GM23338 (cell line): ENCODE measurements at regions not wholly inside any gene's neighbourhood (a gene's known extent, or its start where the extent isn't known, plus 50 kb on each side); places are given as distances from the start of the nearest gene placed in this dataset.
A peak's percentile ranks its signal among the peaks of the same experiment; 100 is the strongest.

Experiments used
- ATAC-seq: fragments of 200-7000 bp; cut with Tn5 transposase; 3 replicates; pipeline ENCODE4 v1.9.1; 2020
- DNase-seq: peaks from one replicate; pipeline ENCODE4 v3.0.0-alpha.2; 2015; ENCODE audit warnings: low spot score
- H2AFZ ChIP-seq: fragments of 200-600 bp; sonication (generic); 2 replicates; pipeline ENCODE4 v1.8.0; 2016; ENCODE audit warnings: antibody characterized with exemption, mild to moderate bottlenecking, moderate library complexity
- H3F3A ChIP-seq: fragments of 200-600 bp; sonication (generic); replicated peaks from 2 replicates; pipeline ENCODE4 v1.8.0; 2017; ENCODE audit warnings: antibody characterized with exemption, mixed run types, low read depth
- H3K27ac ChIP-seq: fragments of 200-600 bp; sonication (generic); 2 replicates; pipeline ENCODE4 v1.6.1; 2016; ENCODE audit warnings: low read depth
- H3K27me3 ChIP-seq: fragments of 200-600 bp; sonication (generic); 2 replicates; pipeline ENCODE4 v1.8.0; 2016; ENCODE audit warnings: mild to moderate bottlenecking, mixed run types, moderate library complexity; ENCODE audit not compliant: insufficient read depth
- H3K36me3 ChIP-seq: fragments of 200-600 bp; sonication (generic); 2 replicates; pipeline ENCODE4 v1.8.0; 2016; ENCODE audit warnings: mild to moderate bottlenecking; ENCODE audit not compliant: insufficient read depth
- H3K4me1 ChIP-seq: fragments of 200-600 bp; sonication (generic); 2 replicates; pipeline ENCODE4 v1.8.0; 2016; ENCODE audit warnings: mild to moderate bottlenecking, moderate library complexity; ENCODE audit not compliant: insufficient read depth
- H3K4me2 ChIP-seq: fragments of 200-600 bp; sonication (generic); 2 replicates; pipeline ENCODE4 v1.7.1; 2017; ENCODE audit warnings: mixed run types
- H3K4me3 ChIP-seq: fragments of 200-600 bp; sonication (generic); 2 replicates; pipeline ENCODE4 v1.6.1; 2016; ENCODE audit warnings: mixed run types
- H3K79me2 ChIP-seq: fragments of 200-600 bp; sonication (generic); replicated peaks from 2 replicates; pipeline ENCODE4 v1.8.0; 2017; ENCODE audit warnings: mild to moderate bottlenecking; ENCODE audit not compliant: insufficient read depth
- H3K9me2 ChIP-seq: fragments of 200-600 bp; sonication (generic); 2 replicates; pipeline ENCODE4 v1.8.0; 2017; ENCODE audit not compliant: insufficient read depth
- H4K20me1 ChIP-seq: fragments of 200-600 bp; sonication (generic); replicated peaks from 2 replicates; pipeline ENCODE4 v1.8.0; 2017; ENCODE audit warnings: mild to moderate bottlenecking; ENCODE audit not compliant: insufficient read depth
- H3K27ac Mint-ChIP-seq: 2 replicates; pipeline ENCODE4 v1.8.0; 2020; ENCODE audit warnings: inconsistent platforms, mild to moderate bottlenecking, moderate library complexity, mixed read lengths
- H3K27me3 Mint-ChIP-seq: 3 replicates; pipeline ENCODE4 v1.8.0; 2022; ENCODE audit warnings: low read depth, mild to moderate bottlenecking, moderate library complexity, mixed read lengths, inconsistent platforms; ENCODE audit not compliant: insufficient read depth, poor library complexity
- H3K36me3 Mint-ChIP-seq: 3 replicates; pipeline ENCODE4 v1.8.0; 2021; ENCODE audit warnings: low read depth, mild to moderate bottlenecking, inconsistent platforms, moderate library complexity, mixed read lengths
- H3K4me1 Mint-ChIP-seq: 3 replicates; pipeline ENCODE4 v1.8.0; 2020; ENCODE audit warnings: mild to moderate bottlenecking, inconsistent platforms, mixed read lengths
- H3K4me3 Mint-ChIP-seq: 3 replicates; pipeline ENCODE4 v1.8.0; 2021; ENCODE audit warnings: moderate library complexity, mild to moderate bottlenecking, inconsistent platforms, mixed read lengths
- H3K9me3 Mint-ChIP-seq: 3 replicates; pipeline ENCODE4 v1.8.0; 2020; ENCODE audit warnings: moderate library complexity, mild to moderate bottlenecking, inconsistent platforms, mixed read lengths
- CREB1 ChIP-seq: fragments of 250-450 bp; sonication (Bioruptor Pico); IDR thresholded peaks from 2 replicates; pipeline ENCODE4 v1.5.0; 2020; ENCODE audit warnings: low read depth, mild to moderate bottlenecking, moderate library complexity
- CTCF ChIP-seq, 2 experiments: fragments of 200-600 bp in 1 of 2; sonication (generic) in 1 of 2; conservative IDR thresholded peaks; 2 replicates each; pipeline versions ENCODE4 v1.5.1 to v1.6.1; 2016 to 2017; ENCODE audit warnings: antibody characterized with exemption in 2 of 2, low read depth in 2 of 2, mild to moderate bottlenecking in 2 of 2, moderate library complexity in 1 of 2
- EZH2phosphoT487 ChIP-seq: fragments of 200-600 bp; sonication (generic); IDR thresholded peaks from one replicate; pipeline ENCODE4 v1.8.1; 2018; ENCODE audit warnings: antibody characterized with exemption; ENCODE audit not compliant: unreplicated experiment
- JUNB ChIP-seq: IDR thresholded peaks from one replicate; pipeline ENCODE4 v1.6.1; 2016; ENCODE audit warnings: antibody characterized with exemption; ENCODE audit not compliant: unreplicated experiment
- NANOG ChIP-seq: IDR thresholded peaks from 2 replicates; pipeline ENCODE4 v1.6.1; 2016; ENCODE audit warnings: antibody characterized with exemption, borderline replicate concordance
- POLR2AphosphoS5 ChIP-seq: IDR thresholded peaks from 2 replicates; pipeline ENCODE4 v1.6.1; 2016; ENCODE audit warnings: antibody characterized with exemption, low read depth
- STAT1 ChIP-seq: IDR thresholded peaks from one replicate; pipeline ENCODE4 v1.6.1; 2016; ENCODE audit warnings: antibody characterized with exemption; ENCODE audit not compliant: unreplicated experiment
- ZNF331 ChIP-seq: fragments of 250-450 bp; sonication (Bioruptor Pico); IDR thresholded peaks from 2 replicates; pipeline ENCODE4 v1.5.0; 2020; ENCODE audit warnings: low read depth, mild to moderate bottlenecking, moderate library complexity
- TF ChIP-seq, protein P1 (sequence below): fragments of 250-450 bp; sonication (Bioruptor Pico); IDR thresholded peaks from 2 replicates; pipeline ENCODE4 v1.5.0; 2020; ENCODE audit warnings: mild to moderate bottlenecking, moderate library complexity

GRCh38 chr21:14751011-14751410, 204.9 kb upstream of the SAMSN1 start (continued):
- TF ChIP-seq, protein P1, sequence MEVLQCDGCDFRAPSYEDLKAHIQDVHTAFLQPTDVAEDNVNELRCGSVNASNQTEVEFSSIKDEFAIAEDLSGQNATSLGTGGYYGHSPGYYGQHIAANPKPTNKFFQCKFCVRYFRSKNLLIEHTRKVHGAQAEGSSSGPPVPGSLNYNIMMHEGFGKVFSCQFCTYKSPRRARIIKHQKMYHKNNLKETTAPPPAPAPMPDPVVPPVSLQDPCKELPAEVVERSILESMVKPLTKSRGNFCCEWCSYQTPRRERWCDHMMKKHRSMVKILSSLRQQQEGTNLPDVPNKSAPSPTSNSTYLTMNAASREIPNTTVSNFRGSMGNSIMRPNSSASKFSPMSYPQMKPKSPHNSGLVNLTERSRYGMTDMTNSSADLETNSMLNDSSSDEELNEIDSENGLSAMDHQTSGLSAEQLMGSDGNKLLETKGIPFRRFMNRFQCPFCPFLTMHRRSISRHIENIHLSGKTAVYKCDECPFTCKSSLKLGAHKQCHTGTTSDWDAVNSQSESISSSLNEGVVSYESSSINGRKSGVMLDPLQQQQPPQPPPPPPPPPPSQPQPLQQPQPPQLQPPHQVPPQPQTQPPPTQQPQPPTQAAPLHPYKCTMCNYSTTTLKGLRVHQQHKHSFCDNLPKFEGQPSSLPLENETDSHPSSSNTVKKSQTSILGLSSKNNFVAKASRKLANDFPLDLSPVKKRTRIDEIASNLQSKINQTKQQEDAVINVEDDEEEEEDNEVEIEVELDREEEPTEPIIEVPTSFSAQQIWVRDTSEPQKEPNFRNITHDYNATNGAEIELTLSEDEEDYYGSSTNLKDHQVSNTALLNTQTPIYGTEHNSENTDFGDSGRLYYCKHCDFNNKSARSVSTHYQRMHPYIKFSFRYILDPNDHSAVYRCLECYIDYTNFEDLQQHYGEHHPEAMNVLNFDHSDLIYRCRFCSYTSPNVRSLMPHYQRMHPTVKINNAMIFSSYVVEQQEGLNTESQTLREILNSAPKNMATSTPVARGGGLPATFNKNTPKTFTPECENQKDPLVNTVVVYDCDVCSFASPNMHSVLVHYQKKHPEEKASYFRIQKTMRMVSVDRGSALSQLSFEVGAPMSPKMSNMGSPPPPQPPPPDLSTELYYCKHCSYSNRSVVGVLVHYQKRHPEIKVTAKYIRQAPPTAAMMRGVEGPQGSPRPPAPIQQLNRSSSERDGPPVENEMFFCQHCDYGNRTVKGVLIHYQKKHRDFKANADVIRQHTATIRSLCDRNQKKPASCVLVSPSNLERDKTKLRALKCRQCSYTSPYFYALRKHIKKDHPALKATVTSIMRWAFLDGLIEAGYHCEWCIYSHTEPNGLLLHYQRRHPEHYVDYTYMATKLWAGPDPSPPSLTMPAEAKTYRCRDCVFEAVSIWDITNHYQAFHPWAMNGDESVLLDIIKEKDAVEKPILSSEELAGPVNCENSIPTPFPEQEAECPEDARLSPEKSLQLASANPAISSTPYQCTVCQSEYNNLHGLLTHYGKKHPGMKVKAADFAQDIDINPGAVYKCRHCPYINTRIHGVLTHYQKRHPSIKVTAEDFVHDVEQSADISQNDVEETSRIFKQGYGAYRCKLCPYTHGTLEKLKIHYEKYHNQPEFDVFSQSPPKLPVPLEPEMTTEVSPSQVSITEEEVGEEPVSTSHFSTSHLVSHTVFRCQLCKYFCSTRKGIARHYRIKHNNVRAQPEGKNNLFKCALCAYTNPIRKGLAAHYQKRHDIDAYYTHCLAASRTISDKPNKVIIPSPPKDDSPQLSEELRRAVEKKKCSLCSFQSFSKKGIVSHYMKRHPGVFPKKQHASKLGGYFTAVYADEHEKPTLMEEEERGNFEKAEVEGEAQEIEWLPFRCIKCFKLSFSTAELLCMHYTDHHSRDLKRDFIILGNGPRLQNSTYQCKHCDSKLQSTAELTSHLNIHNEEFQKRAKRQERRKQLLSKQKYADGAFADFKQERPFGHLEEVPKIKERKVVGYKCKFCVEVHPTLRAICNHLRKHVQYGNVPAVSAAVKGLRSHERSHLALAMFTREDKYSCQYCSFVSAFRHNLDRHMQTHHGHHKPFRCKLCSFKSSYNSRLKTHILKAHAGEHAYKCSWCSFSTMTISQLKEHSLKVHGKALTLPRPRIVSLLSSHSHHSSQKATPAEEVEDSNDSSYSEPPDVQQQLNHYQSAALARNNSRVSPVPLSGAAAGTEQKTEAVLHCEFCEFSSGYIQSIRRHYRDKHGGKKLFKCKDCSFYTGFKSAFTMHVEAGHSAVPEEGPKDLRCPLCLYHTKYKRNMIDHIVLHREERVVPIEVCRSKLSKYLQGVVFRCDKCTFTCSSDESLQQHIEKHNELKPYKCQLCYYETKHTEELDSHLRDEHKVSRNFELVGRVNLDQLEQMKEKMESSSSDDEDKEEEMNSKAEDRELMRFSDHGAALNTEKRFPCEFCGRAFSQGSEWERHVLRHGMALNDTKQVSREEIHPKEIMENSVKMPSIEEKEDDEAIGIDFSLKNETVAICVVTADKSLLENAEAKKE (CRISPR knock-in tag), result no peak

- DNase-seq (no peak), ATAC-seq (no peak)
- Mint-ChIP-seq H3K27me3 (no peaks in the 10 kb centered on the region), H3K4me1 (no peaks in the 10 kb centered on the region; the same call in 2 of the 3 replicates), H3K36me3 (no peaks in the 10 kb centered on the region; the same call in 2 of the 3 replicates), H3K4me3 (no peak overlapping the region), H3K27ac (no peak overlapping the region), H3K9me3 (0 out of 3 replicates have a peak, but pooled peaks cover 3% of the 10 kb centered on the region)
- H2AFZ ChIP-seq, result 0 out of 2 replicates have a peak overlapping the region, but pooled peaks have one; percentile 11
- H3K4me1 ChIP-seq, result no peaks in the 10 kb centered on the region
- no peaks in the 10 kb centered on the region for H4K20me1 ChIP-seq
- H3K4me2 ChIP-seq, result no peak overlapping the region
- H3K27me3 ChIP-seq, result no peaks in the 10 kb centered on the region
- H3K36me3 ChIP-seq, result no peaks in the 10 kb centered on the region
- no peaks in the 10 kb centered on the region for H3F3A ChIP-seq
- H3K27ac ChIP-seq, result no peak overlapping the region
- H3K79me2 ChIP-seq, result no peaks in the 10 kb centered on the region
- H3K4me3 ChIP-seq, result no peak overlapping the region
- peaks cover 4% of the 10 kb centered on the region; the same call in 1 of the 2 replicates for H3K9me2 ChIP-seq
- TF ChIP-seq NANOG (no peak), EZH2phosphoT487 (no peak), POLR2AphosphoS5 (no peak), CTCF (conservative IDR thresholded peaks at IDR 0.05; ENCODE audit: low read depth in 2 of 2) (no peak), ZNF331 (CRISPR knock-in tag) (no peak), CREB1 (CRISPR knock-in tag) (no peak), STAT1 (no peak), JUNB (no peak)
- TF ChIP-seq, protein P1 (CRISPR knock-in tag), result no peak
Observed at GRCh38 chr21:14750041-14750440, 203.9 kb upstream of the SAMSN1 start.
